GM06990 (cell line): ENCODE measurements at regions not wholly inside any gene's neighbourhood (a gene's known extent, or its start where the extent isn't known, plus 50 kb on each side); places are given as distances from the start of the nearest gene placed in this dataset.

Experiments used
- DNase-seq: peaks from one replicate; pipeline ENCODE4 v3.0.0-alpha.2; 2011; ENCODE audit not compliant: insufficient read length; ENCODE audit errors: extremely low read depth
- H3K27me3 ChIP-seq: replicated peaks from 2 replicates; pipeline ENCODE4 v1.6.0; 2011; ENCODE audit warnings: low read length; ENCODE audit not compliant: control insufficient read depth, insufficient read depth
- H3K36me3 ChIP-seq: 2 replicates; pipeline ENCODE4 v1.5.1; 2011; ENCODE audit warnings: low read length; ENCODE audit not compliant: control insufficient read depth, insufficient read depth
- H3K4me3 ChIP-seq: replicated peaks from 2 replicates; pipeline ENCODE4 v1.5.1; 2011; ENCODE audit warnings: low read depth, mild to moderate bottlenecking, control low read depth, low read length
- TF ChIP-seq, protein P1 (sequence below): IDR thresholded peaks from 2 replicates; pipeline ENCODE4 v1.5.1; 2011; ENCODE audit warnings: low read length, control low read depth, mild to moderate bottlenecking, inconsistent platforms; ENCODE audit not compliant: insufficient read depth, poor library complexity, severe bottlenecking

DNA sequence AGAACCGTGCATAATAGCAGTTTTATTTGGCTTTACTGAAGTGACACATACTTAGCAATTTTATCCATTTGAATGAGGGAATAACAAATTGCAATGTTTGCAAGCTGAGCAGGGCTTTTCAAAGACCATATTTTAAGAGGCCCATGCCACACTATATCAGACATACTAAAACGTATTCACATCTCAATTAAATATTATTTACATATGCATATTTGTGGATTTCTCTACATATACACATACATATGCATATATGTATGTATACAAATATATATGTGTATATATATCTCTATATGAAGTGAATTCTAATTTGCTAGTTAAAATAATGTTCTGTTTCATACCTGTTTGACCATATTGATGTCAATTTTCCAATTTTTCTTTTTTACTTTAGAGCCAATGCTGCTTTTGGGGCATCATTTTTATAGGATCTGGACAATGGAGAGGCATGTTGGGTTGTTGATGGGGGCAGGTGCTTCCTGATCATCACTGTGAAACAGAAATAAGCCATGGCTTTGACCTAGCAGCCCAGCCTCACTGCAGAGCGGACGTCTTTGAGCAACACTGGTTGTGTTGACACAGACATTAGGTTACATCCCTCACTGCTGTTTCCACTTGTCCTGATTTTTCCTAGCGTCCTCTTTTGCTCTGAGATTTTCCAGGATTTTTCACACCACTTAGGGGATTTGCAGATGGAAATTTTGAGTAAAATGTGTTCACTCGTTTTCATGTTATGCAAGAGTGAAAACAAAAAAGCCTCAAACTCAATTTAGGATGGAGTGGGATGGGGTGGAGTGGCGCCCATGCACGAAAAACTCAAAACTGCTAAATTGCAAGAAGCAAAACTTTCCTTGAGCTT, 56.9 kb downstream of the RDH14 start:
- Histone ChIP-seq H3K27me3 (no peaks in the 10 kb centered on the region), H3K36me3 (no peaks in the 10 kb centered on the region), H3K4me3 (no peak overlapping the region)
- no peak for DNase-seq
- TF ChIP-seq, protein P1, sequence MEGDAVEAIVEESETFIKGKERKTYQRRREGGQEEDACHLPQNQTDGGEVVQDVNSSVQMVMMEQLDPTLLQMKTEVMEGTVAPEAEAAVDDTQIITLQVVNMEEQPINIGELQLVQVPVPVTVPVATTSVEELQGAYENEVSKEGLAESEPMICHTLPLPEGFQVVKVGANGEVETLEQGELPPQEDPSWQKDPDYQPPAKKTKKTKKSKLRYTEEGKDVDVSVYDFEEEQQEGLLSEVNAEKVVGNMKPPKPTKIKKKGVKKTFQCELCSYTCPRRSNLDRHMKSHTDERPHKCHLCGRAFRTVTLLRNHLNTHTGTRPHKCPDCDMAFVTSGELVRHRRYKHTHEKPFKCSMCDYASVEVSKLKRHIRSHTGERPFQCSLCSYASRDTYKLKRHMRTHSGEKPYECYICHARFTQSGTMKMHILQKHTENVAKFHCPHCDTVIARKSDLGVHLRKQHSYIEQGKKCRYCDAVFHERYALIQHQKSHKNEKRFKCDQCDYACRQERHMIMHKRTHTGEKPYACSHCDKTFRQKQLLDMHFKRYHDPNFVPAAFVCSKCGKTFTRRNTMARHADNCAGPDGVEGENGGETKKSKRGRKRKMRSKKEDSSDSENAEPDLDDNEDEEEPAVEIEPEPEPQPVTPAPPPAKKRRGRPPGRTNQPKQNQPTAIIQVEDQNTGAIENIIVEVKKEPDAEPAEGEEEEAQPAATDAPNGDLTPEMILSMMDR: no peak

DNA sequence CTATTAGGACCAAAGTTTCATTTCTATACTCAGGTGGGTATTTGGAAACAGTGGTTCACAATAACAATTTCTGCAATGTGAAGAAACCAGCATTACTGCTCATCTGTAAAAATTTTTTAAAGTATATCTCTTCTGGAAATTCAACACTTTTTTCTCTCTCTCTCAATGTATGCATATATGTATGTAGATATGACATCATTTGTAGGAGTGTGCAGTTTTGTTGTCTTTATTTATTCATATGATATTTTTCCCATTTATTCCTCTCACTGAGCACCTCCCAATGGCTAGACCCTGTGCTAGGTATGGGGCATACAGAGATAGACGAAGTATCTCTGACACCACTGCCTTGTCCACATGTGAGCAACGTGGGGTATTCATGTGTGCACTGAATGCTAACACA, 58.3 kb downstream of the RDH14 start:
- Histone ChIP-seq H3K27me3 (no peaks in the 10 kb centered on the region), H3K4me3 (no peak overlapping the region), H3K36me3 (no peaks in the 10 kb centered on the region)
- TF ChIP-seq, protein P1: no peak
- DNase-seq: no peak

DNA sequence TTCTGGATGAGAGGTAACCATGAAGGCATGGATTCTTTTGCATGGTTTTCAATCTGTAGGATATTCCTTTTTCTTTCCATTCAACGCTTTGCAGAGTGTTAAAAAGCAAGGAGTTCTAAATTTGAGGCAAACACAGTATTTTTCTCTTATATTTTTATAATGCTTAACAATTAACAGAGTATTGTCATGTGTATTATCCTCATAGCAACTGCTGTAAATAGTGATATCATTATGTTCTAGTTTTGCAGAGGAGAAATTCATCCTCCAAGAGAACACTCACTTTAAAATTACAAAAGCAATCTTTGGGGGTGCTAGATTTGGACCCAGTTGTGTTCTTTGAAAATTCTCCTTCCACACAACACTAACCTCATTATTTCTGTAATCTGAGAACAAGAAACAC, 58.7 kb downstream of the RDH14 start:
- H3K4me3 ChIP-seq: no peak overlapping the region
- TF ChIP-seq, protein P1: no peak
- DNase-seq: no peak

DNA sequence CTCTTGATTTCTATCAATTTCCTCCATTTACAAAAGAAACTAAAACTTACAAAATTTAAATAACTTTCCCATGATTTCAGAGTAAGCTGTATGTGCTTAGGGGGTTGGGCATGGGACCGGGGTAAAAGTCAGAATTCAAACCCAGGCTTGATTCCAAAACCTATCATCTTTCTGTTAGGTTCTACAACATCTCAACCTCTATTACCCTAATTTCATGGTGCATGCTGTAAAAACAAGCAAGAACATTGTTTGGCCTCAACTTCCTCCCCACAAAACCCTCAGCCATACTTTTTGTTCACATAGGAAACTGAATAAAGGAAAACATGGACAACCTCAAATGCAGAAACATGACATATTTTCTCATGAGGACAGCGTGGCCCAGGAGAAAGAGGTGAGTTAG, 59.3 kb downstream of the RDH14 start:
- Histone ChIP-seq H3K36me3 (no peaks in the 10 kb centered on the region), H3K27me3 (no peaks in the 10 kb centered on the region), H3K4me3 (no peak overlapping the region)
- TF ChIP-seq, protein P1: no peak
- DNase-seq: no peak

More for the DNA sequence above, 58.7 kb downstream of the RDH14 start:
- Histone ChIP-seq H3K27me3 (no peaks in the 10 kb centered on the region), H3K36me3 (no peaks in the 10 kb centered on the region)

DNA sequence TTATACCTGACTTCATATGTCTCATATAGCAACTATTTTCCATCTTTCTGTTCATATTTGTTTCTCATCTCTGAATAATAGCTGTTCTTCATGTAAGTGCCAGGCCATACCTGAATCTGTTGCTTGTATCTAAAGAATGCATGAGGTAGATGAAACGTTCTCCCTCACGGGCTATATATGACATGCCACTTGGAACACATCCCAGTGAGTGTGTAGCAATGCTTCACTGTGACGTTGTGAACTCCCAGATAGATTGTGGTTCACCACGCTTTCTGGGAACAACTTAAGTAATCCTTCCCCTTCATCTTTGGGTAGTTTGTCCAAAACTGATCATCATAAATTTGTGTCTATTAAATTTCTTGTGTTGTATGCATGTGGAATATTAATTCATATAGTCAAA, 60.1 kb downstream of the RDH14 start:
- no peak for DNase-seq
- no peaks in the 10 kb centered on the region for H3K36me3 ChIP-seq
- no peaks in the 10 kb centered on the region for H3K27me3 ChIP-seq
- TF ChIP-seq, protein P1: no peak
- no peak overlapping the region for H3K4me3 ChIP-seq

DNA sequence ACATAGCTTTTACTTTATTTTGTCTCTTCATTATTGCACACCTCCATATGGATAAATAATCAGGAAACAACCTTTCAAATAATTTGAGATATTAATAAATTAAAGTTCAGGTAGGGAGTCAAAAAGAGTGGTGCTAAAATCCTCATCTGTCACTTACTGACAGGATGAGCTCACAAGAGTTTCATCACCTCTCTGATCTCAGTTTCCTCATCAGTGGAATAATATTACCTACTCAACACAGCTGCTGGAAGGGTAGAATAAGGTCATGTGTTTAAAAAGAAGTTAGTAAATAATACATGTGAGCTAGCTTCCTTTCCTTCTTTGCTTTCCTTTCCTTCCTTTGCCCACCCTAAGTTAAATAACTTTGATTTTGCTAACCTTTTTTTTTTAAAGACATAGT, 61.9 kb downstream of the RDH14 start:
- Histone ChIP-seq H3K4me3 (no peak overlapping the region), H3K27me3 (no peaks in the 10 kb centered on the region), H3K36me3 (no peaks in the 10 kb centered on the region)
- TF ChIP-seq, protein P1: no peak
- DNase-seq: no peak
